Chondrocyte (in vitro differentiated cells): ENCODE measurements at regions not wholly inside any gene's neighbourhood (a gene's known extent, or its start where the extent isn't known, plus 50 kb on each side); places are given as distances from the start of the nearest gene placed in this dataset.

Experiments used
- DNase-seq: peaks from one replicate; pipeline ENCODE4 v3.0.0; 2021; ENCODE audit warnings: mixed read lengths, low spot score
- H3K27ac Mint-ChIP-seq: one replicate; pipeline ENCODE4 v1.8.0; 2021; ENCODE audit warnings: mild to moderate bottlenecking, moderate library complexity, mixed read lengths; ENCODE audit not compliant: unreplicated experiment
- H3K27me3 Mint-ChIP-seq: 2 replicates; pipeline ENCODE4 v1.8.0; 2021; ENCODE audit warnings: low read depth, mixed read lengths
- H3K36me3 Mint-ChIP-seq: 2 replicates; pipeline ENCODE4 v1.8.0; 2021; ENCODE audit warnings: low read depth, mixed read lengths
- H3K4me1 Mint-ChIP-seq: 2 replicates; pipeline ENCODE4 v1.8.0; 2021; ENCODE audit warnings: low read depth, mild to moderate bottlenecking, mixed read lengths
- H3K4me3 Mint-ChIP-seq: one replicate; pipeline ENCODE4 v1.8.0; 2021; ENCODE audit warnings: mild to moderate bottlenecking, moderate library complexity, mixed read lengths; ENCODE audit not compliant: unreplicated experiment
- H3K9me3 Mint-ChIP-seq: 2 replicates; pipeline ENCODE4 v1.8.0; 2021; ENCODE audit warnings: low read depth, mixed read lengths
- CTCF ChIP-seq: fragments of 200-600 bp; sonication (generic); IDR thresholded peaks from 2 replicates; pipeline ENCODE4 v1.5.0; 2021; ENCODE audit warnings: antibody characterized with exemption, mild to moderate bottlenecking, moderate library complexity

GRCh38 chr2:220419647-220420046 is 792.2 kb downstream of the SLC4A3 start:
- TF ChIP-seq CTCF, result no peak
- H3K27me3 Mint-ChIP-seq, result no peaks in the 10 kb centered on the region
- peaks cover 5% of the 10 kb centered on the region for H3K4me1 Mint-ChIP-seq
- H3K4me3 Mint-ChIP-seq, result no peak overlapping the region
- no peak for DNase-seq
- no peaks in the 10 kb centered on the region for H3K9me3 Mint-ChIP-seq
- no peak overlapping the region for H3K27ac Mint-ChIP-seq
- no peaks in the 10 kb centered on the region for H3K36me3 Mint-ChIP-seq

GRCh38 chr2:220420820-220421219 is 793.4 kb downstream of the SLC4A3 start:
- no peaks in the 10 kb centered on the region for H3K36me3 Mint-ChIP-seq
- no peaks in the 10 kb centered on the region for H3K9me3 Mint-ChIP-seq
- DNase-seq, result no peak
- H3K27me3 Mint-ChIP-seq, result no peaks in the 10 kb centered on the region
- no peak overlapping the region for H3K27ac Mint-ChIP-seq
- no peak overlapping the region for H3K4me3 Mint-ChIP-seq
- H3K4me1 Mint-ChIP-seq, result peaks cover 5% of the 10 kb centered on the region
- TF ChIP-seq CTCF, result no peak

- no peaks in the 10 kb centered on the region for H3K27me3 Mint-ChIP-seq
- peaks cover 5% of the 10 kb centered on the region for H3K4me1 Mint-ChIP-seq
- H3K36me3 Mint-ChIP-seq, result no peaks in the 10 kb centered on the region
- DNase-seq, result no peak
- H3K27ac Mint-ChIP-seq, result no peak overlapping the region
- H3K4me3 Mint-ChIP-seq, result no peak overlapping the region
- TF ChIP-seq CTCF, result no peak
- H3K9me3 Mint-ChIP-seq, result no peaks in the 10 kb centered on the region
Measured at GRCh38 chr2:220422676-220423075, 795.2 kb downstream of the SLC4A3 start.

GRCh38 chr2:220424561-220424960 is 797.1 kb downstream of the SLC4A3 start:
- Mint-ChIP-seq H3K4me1 (no peaks in the 10 kb centered on the region), H3K9me3 (no peaks in the 10 kb centered on the region), H3K27ac (no peak overlapping the region), H3K4me3 (no peak overlapping the region), H3K36me3 (no peaks in the 10 kb centered on the region), H3K27me3 (no peaks in the 10 kb centered on the region)
- no peak for DNase-seq
- TF ChIP-seq CTCF, result no peak

GRCh38 chr2:220432645-220433044 is 805.2 kb downstream of the SLC4A3 start:
- Mint-ChIP-seq H3K36me3 (no peaks in the 10 kb centered on the region), H3K4me1 (no peaks in the 10 kb centered on the region), H3K4me3 (no peak overlapping the region), H3K27ac (no peak overlapping the region), H3K27me3 (no peaks in the 10 kb centered on the region), H3K9me3 (no peaks in the 10 kb centered on the region)
- no peak for DNase-seq
- no peak for TF ChIP-seq CTCF
